Loucy (cell line): ENCODE measurements at regions not wholly inside any gene's neighbourhood (a gene's known extent, or its start where the extent isn't known, plus 50 kb on each side); places are given as distances from the start of the nearest gene placed in this dataset.

Source experiments
- H2AFZ ChIP-seq: fragments of 200-600 bp; sonication (generic); 2 replicates; pipeline ENCODE4 v1.6.0; 2016; ENCODE audit warnings: antibody characterized with exemption, mild to moderate bottlenecking, low read length, moderate library complexity
- H3F3A ChIP-seq: fragments of 200-600 bp; 2 replicates; pipeline ENCODE4 v1.6.0; 2016; ENCODE audit warnings: antibody characterized with exemption, low read depth, mild to moderate bottlenecking
- H3K27me3 ChIP-seq: fragments of 200-600 bp; sonication (generic); 2 replicates; pipeline ENCODE4 v1.6.1; 2014; ENCODE audit warnings: low read length, mild to moderate bottlenecking; ENCODE audit not compliant: insufficient read depth, poor library complexity, severe bottlenecking
- H3K36me3 ChIP-seq: fragments of 200-600 bp; sonication (generic); 2 replicates; pipeline ENCODE4 v1.6.1; 2016; ENCODE audit warnings: low read length; ENCODE audit not compliant: insufficient read depth
- H3K4me1 ChIP-seq: fragments of 200-600 bp; sonication (generic); 2 replicates; pipeline ENCODE4 v1.5.1; 2014; ENCODE audit warnings: low read length, mild to moderate bottlenecking; ENCODE audit not compliant: insufficient read depth, poor library complexity, severe bottlenecking
- H3K4me2 ChIP-seq: fragments of 200-600 bp; sonication (generic); 2 replicates; pipeline ENCODE4 v1.6.0; 2014; ENCODE audit warnings: antibody characterized with exemption, low read length, low read depth, mild to moderate bottlenecking; ENCODE audit not compliant: poor library complexity, severe bottlenecking
- H3K4me3 ChIP-seq: fragments of 200-600 bp; sonication (generic); 2 replicates; pipeline ENCODE4 v1.5.1; 2014; ENCODE audit warnings: low read length, mild to moderate bottlenecking, mixed read lengths; ENCODE audit not compliant: poor library complexity, severe bottlenecking
- H3K79me2 ChIP-seq: fragments of 200-600 bp; sonication (generic); 2 replicates; pipeline ENCODE4 v1.6.1; 2014; ENCODE audit warnings: low read length; ENCODE audit not compliant: insufficient read depth
- H3K9ac ChIP-seq: fragments of 200-600 bp; sonication (generic); 2 replicates; pipeline ENCODE4 v1.6.0; 2014; ENCODE audit warnings: mild to moderate bottlenecking, low read depth, low read length, moderate library complexity; ENCODE audit not compliant: poor library complexity, severe bottlenecking
- H3K9me2 ChIP-seq: fragments of 200-600 bp; sonication (generic); replicated peaks from 2 replicates; pipeline ENCODE4 v1.6.1; 2016; ENCODE audit warnings: low read depth, low read length, mixed read lengths
- H3K9me3 ChIP-seq: fragments of 200-600 bp; sonication (generic); 2 replicates; pipeline ENCODE4 v1.6.1; 2014; ENCODE audit warnings: mild to moderate bottlenecking, antibody characterized with exemption, low read length, low read depth; ENCODE audit not compliant: insufficient read depth
- H4K20me1 ChIP-seq: fragments of 200-600 bp; sonication (generic); 2 replicates; pipeline ENCODE4 v1.6.0; 2014; ENCODE audit warnings: antibody characterized with exemption, low read length, mild to moderate bottlenecking; ENCODE audit not compliant: insufficient read depth, poor library complexity, severe bottlenecking
- EZH2phosphoT487 ChIP-seq: fragments of 200-600 bp; IDR thresholded peaks from 2 replicates; pipeline ENCODE4 v1.6.1; 2018; ENCODE audit warnings: antibody characterized with exemption, mild to moderate bottlenecking, moderate library complexity, borderline replicate concordance
- TF ChIP-seq, protein P1 (sequence below): fragments of 200-600 bp; sonication (generic); conservative IDR thresholded peaks from 2 replicates; pipeline ENCODE4 v1.5.1; 2014; ENCODE audit warnings: mild to moderate bottlenecking, antibody characterized with exemption, low read length

DNA sequence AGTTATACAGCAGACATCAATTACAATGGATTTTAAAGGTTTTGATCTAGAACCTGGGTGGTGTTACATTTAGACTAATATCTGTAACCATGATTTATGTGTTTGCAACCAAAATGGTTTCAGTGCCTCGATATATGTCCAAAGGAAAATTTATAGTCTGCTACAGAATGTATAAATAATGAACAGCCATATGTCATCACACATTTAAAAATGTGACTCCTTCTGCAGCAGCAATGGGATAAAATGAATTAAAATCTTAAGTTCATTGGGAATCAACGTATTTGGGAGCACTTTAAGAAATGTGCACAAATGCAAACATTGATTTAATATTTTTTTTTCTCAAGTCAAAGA lies 610.2 kb downstream of the TMEM114 start:
- no peaks in the 10 kb centered on the region for H3K9me3 ChIP-seq
- H3F3A ChIP-seq, result no peaks in the 10 kb centered on the region
- H2AFZ ChIP-seq, result no peak overlapping the region
- H3K9ac ChIP-seq, result no peak overlapping the region
- H3K79me2 ChIP-seq, result no peaks in the 10 kb centered on the region
- no peak overlapping the region for H3K4me3 ChIP-seq
- no peaks in the 10 kb centered on the region for H3K36me3 ChIP-seq
- TF ChIP-seq, protein P1, sequence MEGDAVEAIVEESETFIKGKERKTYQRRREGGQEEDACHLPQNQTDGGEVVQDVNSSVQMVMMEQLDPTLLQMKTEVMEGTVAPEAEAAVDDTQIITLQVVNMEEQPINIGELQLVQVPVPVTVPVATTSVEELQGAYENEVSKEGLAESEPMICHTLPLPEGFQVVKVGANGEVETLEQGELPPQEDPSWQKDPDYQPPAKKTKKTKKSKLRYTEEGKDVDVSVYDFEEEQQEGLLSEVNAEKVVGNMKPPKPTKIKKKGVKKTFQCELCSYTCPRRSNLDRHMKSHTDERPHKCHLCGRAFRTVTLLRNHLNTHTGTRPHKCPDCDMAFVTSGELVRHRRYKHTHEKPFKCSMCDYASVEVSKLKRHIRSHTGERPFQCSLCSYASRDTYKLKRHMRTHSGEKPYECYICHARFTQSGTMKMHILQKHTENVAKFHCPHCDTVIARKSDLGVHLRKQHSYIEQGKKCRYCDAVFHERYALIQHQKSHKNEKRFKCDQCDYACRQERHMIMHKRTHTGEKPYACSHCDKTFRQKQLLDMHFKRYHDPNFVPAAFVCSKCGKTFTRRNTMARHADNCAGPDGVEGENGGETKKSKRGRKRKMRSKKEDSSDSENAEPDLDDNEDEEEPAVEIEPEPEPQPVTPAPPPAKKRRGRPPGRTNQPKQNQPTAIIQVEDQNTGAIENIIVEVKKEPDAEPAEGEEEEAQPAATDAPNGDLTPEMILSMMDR, result no peak
- TF ChIP-seq EZH2phosphoT487, result no peak
- H4K20me1 ChIP-seq, result no peaks in the 10 kb centered on the region
- no peaks in the 10 kb centered on the region for H3K4me1 ChIP-seq
- no peaks in the 10 kb centered on the region for H3K9me2 ChIP-seq
- no peak overlapping the region for H3K4me2 ChIP-seq
- no peaks in the 10 kb centered on the region for H3K27me3 ChIP-seq

DNA sequence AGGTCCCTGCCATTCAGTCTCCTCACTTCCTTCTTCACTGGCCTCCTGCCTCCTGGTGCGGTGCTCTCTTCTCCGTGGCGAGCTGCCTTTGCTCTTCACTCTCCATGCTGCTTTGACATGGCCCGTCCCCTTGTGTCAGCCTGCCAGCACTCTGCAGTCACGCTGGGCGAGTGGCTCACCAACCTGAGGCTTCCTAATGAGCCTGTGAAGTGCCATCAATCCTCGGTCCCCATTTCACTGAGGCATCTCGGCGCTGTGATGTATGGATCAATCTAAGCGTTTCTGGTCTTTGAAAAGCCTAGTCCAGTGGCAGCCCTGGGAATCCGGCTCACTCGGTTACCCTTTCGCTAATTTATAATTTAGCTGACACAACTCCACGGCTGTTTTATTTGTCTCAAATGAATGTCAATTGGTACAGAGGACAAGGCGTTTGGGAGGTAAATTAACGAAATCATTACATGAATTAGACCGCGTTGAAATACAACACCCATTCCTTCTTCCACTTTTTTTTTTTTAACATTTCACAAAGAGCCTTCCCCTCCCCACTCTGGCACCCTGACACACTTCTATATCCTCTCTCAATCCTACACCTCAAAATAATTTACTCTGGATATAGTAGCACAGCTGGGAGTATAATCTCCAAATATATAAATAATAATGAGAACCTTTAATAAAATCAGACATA lies 610.7 kb downstream of the TMEM114 start:
- no peaks in the 10 kb centered on the region for H3K9me2 ChIP-seq
- H3K9ac ChIP-seq, result no peak overlapping the region
- no peak overlapping the region for H2AFZ ChIP-seq
- H3K4me2 ChIP-seq, result no peak overlapping the region
- no peaks in the 10 kb centered on the region for H3K4me1 ChIP-seq
- no peak overlapping the region for H3K4me3 ChIP-seq
- H3K27me3 ChIP-seq, result no peaks in the 10 kb centered on the region
- H3K79me2 ChIP-seq, result no peaks in the 10 kb centered on the region
- no peaks in the 10 kb centered on the region for H3K36me3 ChIP-seq
- no peak for TF ChIP-seq EZH2phosphoT487
- TF ChIP-seq, protein P1, result no peak
- H4K20me1 ChIP-seq, result no peaks in the 10 kb centered on the region
- H3K9me3 ChIP-seq, result no peaks in the 10 kb centered on the region
- H3F3A ChIP-seq, result no peaks in the 10 kb centered on the region

DNA sequence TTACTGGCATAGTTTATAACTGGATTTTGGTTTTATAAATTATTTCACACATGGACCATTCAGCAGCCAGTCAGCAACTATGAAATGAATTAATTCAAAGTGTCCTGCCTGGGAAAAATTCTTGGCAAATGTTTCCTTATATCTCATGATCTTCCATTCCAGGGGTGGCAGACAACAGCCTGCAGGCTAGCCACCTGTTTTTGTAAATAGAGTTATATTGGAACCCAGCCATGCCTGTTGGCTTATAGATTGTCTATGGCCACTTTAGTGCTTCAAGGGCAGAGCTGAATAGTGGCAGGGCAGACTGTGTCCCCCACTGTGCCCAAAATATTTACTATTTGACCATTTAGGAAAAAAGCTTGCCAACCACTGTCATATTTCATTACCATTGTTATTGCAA lies 613.7 kb downstream of the TMEM114 start:
- H3K36me3 ChIP-seq, result no peaks in the 10 kb centered on the region
- H3K9ac ChIP-seq, result no peak overlapping the region
- H4K20me1 ChIP-seq, result no peaks in the 10 kb centered on the region
- H3K9me3 ChIP-seq, result no peaks in the 10 kb centered on the region
- H3K4me3 ChIP-seq, result no peak overlapping the region
- no peak overlapping the region for H2AFZ ChIP-seq
- TF ChIP-seq, protein P1, result no peak
- no peak for TF ChIP-seq EZH2phosphoT487
- H3K4me1 ChIP-seq, result no peaks in the 10 kb centered on the region
- H3K27me3 ChIP-seq, result no peaks in the 10 kb centered on the region
- H3K9me2 ChIP-seq, result no peaks in the 10 kb centered on the region
- H3K79me2 ChIP-seq, result no peaks in the 10 kb centered on the region
- no peak overlapping the region for H3K4me2 ChIP-seq
- no peaks in the 10 kb centered on the region for H3F3A ChIP-seq
